IPS-18c (cell line): ENCODE measurements at regions not wholly inside any gene's neighbourhood (a gene's known extent, or its start where the extent isn't known, plus 50 kb on each side); places are given as distances from the start of the nearest gene placed in this dataset.

Experiments
- H3K4me3 ChIP-seq: 2 replicates; pipeline ENCODE4 v1.7.0; 2013; ENCODE audit warnings: low read depth, mild to moderate bottlenecking, low read length, moderate library complexity; ENCODE audit not compliant: insufficient read depth
- H3K9me3 ChIP-seq: one replicate; pipeline ENCODE4 v1.6.1; 2013; ENCODE audit warnings: mild to moderate bottlenecking, low read length, moderate library complexity; ENCODE audit not compliant: control insufficient read depth, insufficient read depth

- no peaks in the 10 kb centered on the region for H3K9me3 ChIP-seq
- no peak overlapping the region for H3K4me3 ChIP-seq
Observed at GRCh38 chr14:98726585-98727405, 545.2 kb downstream of the BCL11B start.

- Histone ChIP-seq H3K9me3 (no peaks in the 10 kb centered on the region), H3K4me3 (no peak overlapping the region)
Observed at GRCh38 chr14:98728024-98728423, 544.0 kb downstream of the BCL11B start.

GRCh38 chr14:98728836-98729235 is 543.2 kb downstream of the BCL11B start:
- Histone ChIP-seq H3K9me3 (no peaks in the 10 kb centered on the region), H3K4me3 (no peak overlapping the region)

- H3K9me3 ChIP-seq: no peaks in the 10 kb centered on the region
- H3K4me3 ChIP-seq: no peak overlapping the region
Observed at GRCh38 chr14:98731286-98731685, 540.7 kb downstream of the BCL11B start.

- Histone ChIP-seq H3K4me3 (no peak overlapping the region), H3K9me3 (no peaks in the 10 kb centered on the region)
Observed at GRCh38 chr14:98731701-98732100, 540.3 kb downstream of the BCL11B start.

- Histone ChIP-seq H3K9me3 (no peaks in the 10 kb centered on the region), H3K4me3 (no peak overlapping the region)
Observed at GRCh38 chr14:98733536-98733935, 538.5 kb downstream of the BCL11B start.

GRCh38 chr14:98736701-98737338 is 535.2 kb downstream of the BCL11B start:
- H3K4me3 ChIP-seq: no peak overlapping the region
- no peaks in the 10 kb centered on the region for H3K9me3 ChIP-seq

GRCh38 chr14:98741523-98741922 is 530.5 kb downstream of the BCL11B start:
- no peaks in the 10 kb centered on the region for H3K9me3 ChIP-seq
- H3K4me3 ChIP-seq: no peak overlapping the region

GRCh38 chr14:98742001-98742400 is 530.0 kb downstream of the BCL11B start:
- H3K4me3 ChIP-seq: no peak overlapping the region
- no peaks in the 10 kb centered on the region for H3K9me3 ChIP-seq

- no peaks in the 10 kb centered on the region for H3K9me3 ChIP-seq
- no peak overlapping the region for H3K4me3 ChIP-seq
Observed at GRCh38 chr14:98743536-98743935, 528.5 kb downstream of the BCL11B start.

GRCh38 chr14:98748966-98749365 is 523.0 kb downstream of the BCL11B start:
- no peaks in the 10 kb centered on the region for H3K9me3 ChIP-seq
- no peak overlapping the region for H3K4me3 ChIP-seq

- Histone ChIP-seq H3K9me3 (no peaks in the 10 kb centered on the region), H3K4me3 (no peak overlapping the region)
Observed at GRCh38 chr14:98751110-98751509, 520.9 kb downstream of the BCL11B start.

- Histone ChIP-seq H3K9me3 (no peaks in the 10 kb centered on the region), H3K4me3 (no peak overlapping the region)
Observed at GRCh38 chr14:98752660-98753059, 519.3 kb downstream of the BCL11B start.

GRCh38 chr14:98754343-98755020 is 517.5 kb downstream of the BCL11B start:
- Histone ChIP-seq H3K9me3 (no peaks in the 10 kb centered on the region), H3K4me3 (no peak overlapping the region)

GRCh38 chr14:98756749-98757148 is 515.2 kb downstream of the BCL11B start:
- Histone ChIP-seq H3K9me3 (no peaks in the 10 kb centered on the region), H3K4me3 (no peak overlapping the region)

GRCh38 chr14:98758440-98758839 is 513.6 kb downstream of the BCL11B start:
- H3K9me3 ChIP-seq: no peaks in the 10 kb centered on the region
- H3K4me3 ChIP-seq: no peak overlapping the region

- H3K9me3 ChIP-seq: no peaks in the 10 kb centered on the region
- no peak overlapping the region for H3K4me3 ChIP-seq
Observed at GRCh38 chr14:98761993-98762392, 510.0 kb downstream of the BCL11B start.

- Histone ChIP-seq H3K4me3 (no peak overlapping the region), H3K9me3 (no peaks in the 10 kb centered on the region)
Observed at GRCh38 chr14:98766818-98767217, 505.2 kb downstream of the BCL11B start.
